HL-60 (cell line): ENCODE measurements at regions not wholly inside any gene's neighbourhood (a gene's known extent, or its start where the extent isn't known, plus 50 kb on each side); places are given as distances from the start of the nearest gene placed in this dataset.

ENCODE experiments used
- DNase-seq, 2 experiments: peaks; one replicate each; pipeline ENCODE4 v3.0.0-alpha.2; 2010 to 2020; ENCODE audit warnings: low read depth in 1 of 2, low spot score in 1 of 2
- H3K27ac ChIP-seq: fragments of 250-450 bp; sonication (Bioruptor Pico); replicated peaks from 2 replicates; pipeline ENCODE4 v1.5.1; 2020; ENCODE audit warnings: mild to moderate bottlenecking, moderate library complexity
- H3K27me3 ChIP-seq: fragments of 250-450 bp; sonication (Bioruptor Pico); 2 replicates; pipeline ENCODE4 v1.5.1; 2021; ENCODE audit warnings: mild to moderate bottlenecking, moderate library complexity; ENCODE audit not compliant: insufficient read depth, poor library complexity, severe bottlenecking
- H3K4me3 ChIP-seq: replicated peaks from 2 replicates; pipeline ENCODE4 v1.5.1; 2011; ENCODE audit warnings: mild to moderate bottlenecking, control low read depth, low read length; ENCODE audit not compliant: insufficient read depth
- GABPA ChIP-seq: IDR thresholded peaks from 2 replicates; pipeline ENCODE4 v1.6.1; 2012; ENCODE audit warnings: low read depth
- POLR2AphosphoS5 ChIP-seq: IDR thresholded peaks from 2 replicates; pipeline ENCODE4 v1.6.1; 2012; ENCODE audit warnings: low read depth
- REST ChIP-seq: IDR thresholded peaks from 2 replicates; pipeline ENCODE4 v1.6.1; 2012; ENCODE audit warnings: low read depth; ENCODE audit not compliant: insufficient replicate concordance
- SPI1 ChIP-seq: IDR thresholded peaks from 2 replicates; pipeline ENCODE4 v1.6.1; 2012; ENCODE audit warnings: low read depth, mild to moderate bottlenecking, borderline replicate concordance
- TF ChIP-seq, protein P1 (sequence below): IDR thresholded peaks from one replicate; pipeline ENCODE4 v1.5.1; 2011; ENCODE audit warnings: low read length, control low read depth, inconsistent platforms; ENCODE audit not compliant: insufficient read depth

- DNase-seq, result no peak
- no peak overlapping the region for H3K27ac ChIP-seq
These were observed 389.2 kb downstream of the NDFIP2 start for GRCh38 chr13:79870123-79870522.

GRCh38 chr13:79869326-79869725 lies 388.4 kb downstream of the NDFIP2 start:
- DNase-seq, result no peak
- H3K27ac ChIP-seq, result peak overlapping the region; percentile 10; the same call in 1 of the 2 replicates
- H3K27me3 ChIP-seq, result no peaks in the 10 kb centered on the region
- TF ChIP-seq GABPA (no peak), REST (no peak), SPI1 (no peak), POLR2AphosphoS5 (no peak)
- TF ChIP-seq, protein P1, sequence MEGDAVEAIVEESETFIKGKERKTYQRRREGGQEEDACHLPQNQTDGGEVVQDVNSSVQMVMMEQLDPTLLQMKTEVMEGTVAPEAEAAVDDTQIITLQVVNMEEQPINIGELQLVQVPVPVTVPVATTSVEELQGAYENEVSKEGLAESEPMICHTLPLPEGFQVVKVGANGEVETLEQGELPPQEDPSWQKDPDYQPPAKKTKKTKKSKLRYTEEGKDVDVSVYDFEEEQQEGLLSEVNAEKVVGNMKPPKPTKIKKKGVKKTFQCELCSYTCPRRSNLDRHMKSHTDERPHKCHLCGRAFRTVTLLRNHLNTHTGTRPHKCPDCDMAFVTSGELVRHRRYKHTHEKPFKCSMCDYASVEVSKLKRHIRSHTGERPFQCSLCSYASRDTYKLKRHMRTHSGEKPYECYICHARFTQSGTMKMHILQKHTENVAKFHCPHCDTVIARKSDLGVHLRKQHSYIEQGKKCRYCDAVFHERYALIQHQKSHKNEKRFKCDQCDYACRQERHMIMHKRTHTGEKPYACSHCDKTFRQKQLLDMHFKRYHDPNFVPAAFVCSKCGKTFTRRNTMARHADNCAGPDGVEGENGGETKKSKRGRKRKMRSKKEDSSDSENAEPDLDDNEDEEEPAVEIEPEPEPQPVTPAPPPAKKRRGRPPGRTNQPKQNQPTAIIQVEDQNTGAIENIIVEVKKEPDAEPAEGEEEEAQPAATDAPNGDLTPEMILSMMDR, result no peak
- no peak overlapping the region for H3K4me3 ChIP-seq

More at GRCh38 chr13:79870123-79870522, 389.2 kb downstream of the NDFIP2 start:
- no peaks in the 10 kb centered on the region for H3K27me3 ChIP-seq
- TF ChIP-seq REST (no peak), POLR2AphosphoS5 (no peak), GABPA (no peak), SPI1 (no peak)
- TF ChIP-seq, protein P1, result no peak
- H3K4me3 ChIP-seq, result no peak overlapping the region

DNA sequence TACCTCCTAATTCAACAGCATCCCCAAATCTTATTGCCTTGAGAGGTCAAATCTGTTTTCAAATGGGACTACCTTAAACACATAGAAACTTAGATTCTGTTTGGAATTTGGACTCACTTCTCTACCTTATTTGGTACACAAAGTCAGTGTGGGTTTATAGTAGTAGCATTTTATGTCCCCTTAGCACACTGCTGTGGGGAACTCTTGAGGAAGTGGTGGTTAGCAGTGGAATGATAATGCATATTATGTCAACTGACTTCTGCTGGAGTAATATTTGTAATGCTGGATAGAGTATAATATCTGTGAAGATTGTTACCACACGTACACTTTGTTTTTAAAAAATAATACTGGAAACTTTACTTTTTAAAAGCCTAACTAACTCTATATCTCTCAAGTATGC lies 386.3 kb downstream of the NDFIP2 start:
- Histone ChIP-seq H3K27ac (peak overlapping the region; percentile 94), H3K27me3 (no peaks in the 10 kb centered on the region), H3K4me3 (no peak overlapping the region)
- peak; percentile 93 for TF ChIP-seq SPI1
- no peak for TF ChIP-seq REST
- TF ChIP-seq, protein P1, result no peak
- TF ChIP-seq GABPA, result no peak
- DNase-seq, result peak; percentile 31 to 76
